ENCODE measurements at regions not wholly inside any gene's neighbourhood (a gene's known extent, or its start where the extent isn't known, plus 50 kb on each side); places are given as distances from the start of the nearest gene placed in this dataset.

DNA sequence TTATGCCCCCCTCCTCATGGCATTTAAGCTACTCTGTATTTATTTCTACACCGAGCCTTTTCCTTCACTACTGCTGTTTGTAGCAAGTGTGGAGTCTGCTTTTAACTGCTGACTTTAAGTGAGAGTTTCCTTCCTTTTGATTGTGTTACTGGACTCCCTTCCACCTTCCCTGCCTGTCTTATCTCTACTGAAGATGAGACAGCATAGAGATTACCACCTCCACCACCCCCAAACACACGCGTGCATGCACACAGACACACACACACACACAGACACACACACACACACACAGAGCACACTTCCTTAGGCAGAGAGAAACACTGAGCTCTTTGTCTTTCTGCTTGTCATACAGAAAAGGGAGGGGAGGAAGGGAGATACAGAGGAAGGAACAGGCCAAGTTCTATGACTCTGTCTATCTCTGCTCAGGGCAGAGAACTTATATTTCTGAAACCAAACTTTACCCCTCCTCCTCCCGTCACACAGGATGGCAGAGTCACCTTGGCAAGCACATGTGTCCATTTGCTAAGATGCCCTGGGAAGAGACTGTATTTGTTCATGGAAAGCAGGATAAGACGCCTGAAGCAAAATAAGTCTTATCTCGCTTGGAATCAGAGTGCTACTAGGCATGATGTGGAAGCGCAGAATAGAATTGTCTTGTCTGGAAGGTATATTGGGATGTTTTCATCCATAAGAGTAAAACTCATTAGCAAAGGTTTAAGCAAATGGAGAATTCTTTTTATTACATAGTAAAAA, 81.8 kb upstream of the CAV2 start:
- TF ChIP-seq, protein P1, sequence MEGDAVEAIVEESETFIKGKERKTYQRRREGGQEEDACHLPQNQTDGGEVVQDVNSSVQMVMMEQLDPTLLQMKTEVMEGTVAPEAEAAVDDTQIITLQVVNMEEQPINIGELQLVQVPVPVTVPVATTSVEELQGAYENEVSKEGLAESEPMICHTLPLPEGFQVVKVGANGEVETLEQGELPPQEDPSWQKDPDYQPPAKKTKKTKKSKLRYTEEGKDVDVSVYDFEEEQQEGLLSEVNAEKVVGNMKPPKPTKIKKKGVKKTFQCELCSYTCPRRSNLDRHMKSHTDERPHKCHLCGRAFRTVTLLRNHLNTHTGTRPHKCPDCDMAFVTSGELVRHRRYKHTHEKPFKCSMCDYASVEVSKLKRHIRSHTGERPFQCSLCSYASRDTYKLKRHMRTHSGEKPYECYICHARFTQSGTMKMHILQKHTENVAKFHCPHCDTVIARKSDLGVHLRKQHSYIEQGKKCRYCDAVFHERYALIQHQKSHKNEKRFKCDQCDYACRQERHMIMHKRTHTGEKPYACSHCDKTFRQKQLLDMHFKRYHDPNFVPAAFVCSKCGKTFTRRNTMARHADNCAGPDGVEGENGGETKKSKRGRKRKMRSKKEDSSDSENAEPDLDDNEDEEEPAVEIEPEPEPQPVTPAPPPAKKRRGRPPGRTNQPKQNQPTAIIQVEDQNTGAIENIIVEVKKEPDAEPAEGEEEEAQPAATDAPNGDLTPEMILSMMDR (IDR thresholded peaks at IDR 0.05; ENCODE audit: insufficient read depth, low read depth, low read length), result no peak
- no peaks in the 10 kb centered on the region for H3K36me3 ChIP-seq (ENCODE audit: control insufficient read depth, insufficient read depth, low read length)
- no peak overlapping the region for H3K4me3 ChIP-seq (ENCODE audit: low read depth, low read length)
- POLR2A ChIA-PET, result no interaction called here
- no peak for DNase-seq (ENCODE audit: low read depth)
- no peaks in the 10 kb centered on the region for H3K27me3 ChIP-seq (ENCODE audit: control insufficient read depth, insufficient read depth, low read length)
- CTCF ChIA-PET, result interaction anchor here (1.0 kb wide), 1 partner anchor 13 kb away, joined by 3 read pairs; no protein-coding TSS in a partner anchor

DNA sequence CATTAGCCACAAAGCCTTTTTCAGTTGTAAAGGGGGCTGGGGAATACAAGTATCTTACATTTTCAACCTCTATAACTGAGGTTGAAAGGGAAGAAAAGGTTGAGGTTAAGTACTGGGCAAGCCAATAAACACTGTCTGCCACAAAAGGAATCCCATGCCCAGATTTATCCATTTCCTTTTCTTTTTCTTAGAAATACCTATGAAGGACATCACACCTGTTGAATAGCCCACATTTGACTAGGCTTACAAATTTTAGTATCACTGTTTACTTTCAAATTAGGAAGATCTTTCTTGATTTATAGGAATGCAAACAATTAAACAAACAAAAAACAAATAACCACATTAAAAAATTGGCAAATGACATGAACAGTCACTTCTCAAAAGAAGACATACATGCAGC, 81.0 kb upstream of the CAV2 start:
- H3K27me3 ChIP-seq (ENCODE audit: control insufficient read depth, insufficient read depth, low read length), result no peaks in the 10 kb centered on the region
- TF ChIP-seq, protein P1 (IDR thresholded peaks at IDR 0.05; ENCODE audit: insufficient read depth, low read depth, low read length), result no peak
- no peaks in the 10 kb centered on the region for H3K36me3 ChIP-seq (ENCODE audit: control insufficient read depth, insufficient read depth, low read length)
- POLR2A ChIA-PET, result no interaction called here
- no peak for DNase-seq (ENCODE audit: low read depth)
- H3K4me3 ChIP-seq (ENCODE audit: low read depth, low read length), result no peak overlapping the region
- CTCF ChIA-PET, result no interaction called here

DNA sequence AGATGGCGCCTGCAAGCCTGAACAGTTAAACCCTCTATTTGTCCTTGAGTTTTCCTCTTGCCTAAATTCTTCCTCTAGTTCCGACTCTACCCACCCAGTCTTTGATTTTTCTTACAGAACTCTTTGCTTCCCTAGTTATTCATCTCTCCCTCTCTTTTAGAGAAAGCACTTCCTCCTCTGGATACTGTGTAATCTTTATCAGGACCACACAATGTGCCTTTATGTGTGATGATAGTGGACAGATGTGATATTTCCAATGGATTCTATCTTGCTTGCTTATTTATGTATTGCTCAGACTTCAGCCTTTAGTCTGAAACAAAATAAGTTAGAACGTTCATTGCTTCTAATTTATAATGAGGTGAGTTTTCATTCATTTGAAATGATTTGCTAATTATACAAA, 79.5 kb upstream of the CAV2 start:
- ChIA-PET CTCF (no interaction called here), POLR2A (no interaction called here)
- H3K27me3 ChIP-seq (ENCODE audit: control insufficient read depth, insufficient read depth, low read length), result no peaks in the 10 kb centered on the region
- DNase-seq (ENCODE audit: low read depth), result no peak
- H3K4me3 ChIP-seq (ENCODE audit: low read depth, low read length), result no peak overlapping the region
- TF ChIP-seq, protein P1 (IDR thresholded peaks at IDR 0.05; ENCODE audit: insufficient read depth, low read depth, low read length), result no peak
- H3K36me3 ChIP-seq (ENCODE audit: control insufficient read depth, insufficient read depth, low read length), result no peaks in the 10 kb centered on the region

DNA sequence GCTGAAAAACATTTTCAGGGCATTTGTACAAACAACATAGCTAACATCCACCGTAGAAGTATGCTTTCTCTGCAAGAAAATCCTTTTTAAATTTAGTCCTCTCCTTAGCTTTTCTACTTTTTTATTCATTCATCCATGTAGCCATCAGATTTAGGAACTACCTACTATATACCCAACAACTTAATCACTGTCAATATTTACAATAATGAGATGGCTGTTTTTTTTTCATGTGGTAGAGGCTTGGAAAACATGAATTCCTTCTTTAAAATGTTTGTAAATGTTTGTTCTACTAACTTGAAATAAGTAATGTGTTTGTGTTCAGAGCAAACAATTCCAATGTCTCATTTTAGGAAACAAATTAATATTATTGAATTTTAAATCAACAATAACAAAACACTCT, 78.2 kb upstream of the CAV2 start:
- ChIA-PET POLR2A (no interaction called here), CTCF (no interaction called here)
- DNase-seq (ENCODE audit: low read depth), result no peak
- Histone ChIP-seq H3K36me3 (ENCODE audit: control insufficient read depth, insufficient read depth, low read length) (no peaks in the 10 kb centered on the region), H3K4me3 (ENCODE audit: low read depth, low read length) (no peak overlapping the region), H3K27me3 (ENCODE audit: control insufficient read depth, insufficient read depth, low read length) (no peaks in the 10 kb centered on the region)
- TF ChIP-seq, protein P1 (IDR thresholded peaks at IDR 0.05; ENCODE audit: insufficient read depth, low read depth, low read length), result no peak

DNA sequence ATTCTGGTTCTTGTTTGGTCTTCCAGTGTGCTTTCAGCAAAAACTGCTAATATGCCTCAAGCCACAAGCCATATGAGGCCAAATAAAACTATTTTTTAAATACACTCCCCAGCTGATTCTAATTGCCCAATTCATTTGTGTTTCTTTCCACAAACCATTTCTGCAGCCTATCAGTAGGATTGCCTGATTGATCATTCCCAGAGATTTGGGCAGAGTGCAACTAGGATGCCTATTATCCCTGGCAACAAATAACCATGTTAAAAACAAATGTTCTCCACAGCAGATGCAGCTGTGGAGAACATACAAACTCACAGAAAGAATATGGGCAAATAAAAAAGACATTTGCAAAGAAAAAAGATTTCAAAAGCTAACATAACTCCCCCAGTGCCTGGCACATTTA, 76.9 kb upstream of the CAV2 start:
- ChIA-PET POLR2A (interaction anchor here (1.1 kb wide), 1 partner anchor 151 kb away, joined by 4 read pairs; no protein-coding TSS in a partner anchor), CTCF (interaction anchor here (2.3 kb wide), 1 partner anchor 104 kb away, joined by 6 read pairs; no protein-coding TSS in a partner anchor)
- DNase-seq (ENCODE audit: low read depth), result no peak
- no peaks in the 10 kb centered on the region for H3K36me3 ChIP-seq (ENCODE audit: control insufficient read depth, insufficient read depth, low read length)
- no peaks in the 10 kb centered on the region for H3K27me3 ChIP-seq (ENCODE audit: control insufficient read depth, insufficient read depth, low read length)
- H3K4me3 ChIP-seq (ENCODE audit: low read depth, low read length), result no peak overlapping the region
- TF ChIP-seq, protein P1 (IDR thresholded peaks at IDR 0.05; ENCODE audit: insufficient read depth, low read depth, low read length), result no peak
